Fibroblast of pulmonary artery (primary cell): ENCODE measurements at regions not wholly inside any gene's neighbourhood (a gene's known extent, or its start where the extent isn't known, plus 50 kb on each side); places are given as distances from the start of the nearest gene placed in this dataset.

Source experiments
- DNase-seq: peaks from one replicate; pipeline ENCODE4 v3.0.0-alpha.2; 2010; ENCODE audit warnings: low read depth
- H3K4me3 ChIP-seq: replicated peaks from 2 replicates; pipeline ENCODE4 v1.5.1; 2011; ENCODE audit warnings: low read depth, mild to moderate bottlenecking, control low read depth, low read length, moderate library complexity
- TF ChIP-seq, protein P1 (sequence below): IDR thresholded peaks from 2 replicates; pipeline ENCODE4 v1.5.1; 2011; ENCODE audit warnings: mild to moderate bottlenecking, control low read depth, low read length, inconsistent platforms; ENCODE audit errors: missing control alignments

DNA sequence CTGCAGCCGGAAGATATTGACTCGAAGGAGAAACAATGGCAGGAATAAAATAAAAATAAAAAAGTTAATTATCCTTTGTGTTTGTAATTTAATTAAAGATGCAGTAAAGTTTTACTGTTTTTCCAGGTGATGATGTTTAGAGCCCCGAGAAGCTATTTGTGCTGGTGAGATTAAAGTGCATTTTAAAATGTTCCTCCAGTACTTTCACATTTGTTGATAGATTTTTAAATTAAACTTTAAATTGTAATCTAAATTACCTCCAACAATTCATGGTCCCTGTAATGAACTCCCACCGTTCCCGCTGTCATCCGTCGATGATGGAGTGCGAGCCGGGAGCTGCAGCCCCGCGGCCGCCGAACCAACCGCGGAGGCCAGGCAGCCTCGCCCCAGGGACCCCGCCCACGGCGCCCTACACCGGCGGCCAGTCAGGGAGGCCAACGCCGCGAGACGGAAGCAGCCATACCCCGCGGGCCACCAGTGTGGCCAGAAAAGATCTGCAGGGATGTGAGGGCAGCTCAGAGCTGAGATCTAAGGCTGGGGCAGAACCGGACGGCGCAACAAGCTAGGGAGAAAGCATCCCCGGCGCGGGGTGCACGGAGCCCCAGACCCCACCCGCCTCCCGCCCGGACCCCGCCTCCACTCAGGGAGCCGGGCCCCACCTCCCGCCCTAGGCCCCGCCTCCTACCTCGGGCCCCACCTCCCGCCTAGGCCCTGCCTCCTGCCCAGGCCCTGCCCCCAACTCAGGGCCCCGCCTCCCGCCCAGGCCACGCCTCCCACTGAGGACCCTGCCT is 104.0 kb downstream of the FAM53A start:
- TF ChIP-seq, protein P1, sequence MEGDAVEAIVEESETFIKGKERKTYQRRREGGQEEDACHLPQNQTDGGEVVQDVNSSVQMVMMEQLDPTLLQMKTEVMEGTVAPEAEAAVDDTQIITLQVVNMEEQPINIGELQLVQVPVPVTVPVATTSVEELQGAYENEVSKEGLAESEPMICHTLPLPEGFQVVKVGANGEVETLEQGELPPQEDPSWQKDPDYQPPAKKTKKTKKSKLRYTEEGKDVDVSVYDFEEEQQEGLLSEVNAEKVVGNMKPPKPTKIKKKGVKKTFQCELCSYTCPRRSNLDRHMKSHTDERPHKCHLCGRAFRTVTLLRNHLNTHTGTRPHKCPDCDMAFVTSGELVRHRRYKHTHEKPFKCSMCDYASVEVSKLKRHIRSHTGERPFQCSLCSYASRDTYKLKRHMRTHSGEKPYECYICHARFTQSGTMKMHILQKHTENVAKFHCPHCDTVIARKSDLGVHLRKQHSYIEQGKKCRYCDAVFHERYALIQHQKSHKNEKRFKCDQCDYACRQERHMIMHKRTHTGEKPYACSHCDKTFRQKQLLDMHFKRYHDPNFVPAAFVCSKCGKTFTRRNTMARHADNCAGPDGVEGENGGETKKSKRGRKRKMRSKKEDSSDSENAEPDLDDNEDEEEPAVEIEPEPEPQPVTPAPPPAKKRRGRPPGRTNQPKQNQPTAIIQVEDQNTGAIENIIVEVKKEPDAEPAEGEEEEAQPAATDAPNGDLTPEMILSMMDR = no peak
- DNase-seq = peak; percentile 95

DNA sequence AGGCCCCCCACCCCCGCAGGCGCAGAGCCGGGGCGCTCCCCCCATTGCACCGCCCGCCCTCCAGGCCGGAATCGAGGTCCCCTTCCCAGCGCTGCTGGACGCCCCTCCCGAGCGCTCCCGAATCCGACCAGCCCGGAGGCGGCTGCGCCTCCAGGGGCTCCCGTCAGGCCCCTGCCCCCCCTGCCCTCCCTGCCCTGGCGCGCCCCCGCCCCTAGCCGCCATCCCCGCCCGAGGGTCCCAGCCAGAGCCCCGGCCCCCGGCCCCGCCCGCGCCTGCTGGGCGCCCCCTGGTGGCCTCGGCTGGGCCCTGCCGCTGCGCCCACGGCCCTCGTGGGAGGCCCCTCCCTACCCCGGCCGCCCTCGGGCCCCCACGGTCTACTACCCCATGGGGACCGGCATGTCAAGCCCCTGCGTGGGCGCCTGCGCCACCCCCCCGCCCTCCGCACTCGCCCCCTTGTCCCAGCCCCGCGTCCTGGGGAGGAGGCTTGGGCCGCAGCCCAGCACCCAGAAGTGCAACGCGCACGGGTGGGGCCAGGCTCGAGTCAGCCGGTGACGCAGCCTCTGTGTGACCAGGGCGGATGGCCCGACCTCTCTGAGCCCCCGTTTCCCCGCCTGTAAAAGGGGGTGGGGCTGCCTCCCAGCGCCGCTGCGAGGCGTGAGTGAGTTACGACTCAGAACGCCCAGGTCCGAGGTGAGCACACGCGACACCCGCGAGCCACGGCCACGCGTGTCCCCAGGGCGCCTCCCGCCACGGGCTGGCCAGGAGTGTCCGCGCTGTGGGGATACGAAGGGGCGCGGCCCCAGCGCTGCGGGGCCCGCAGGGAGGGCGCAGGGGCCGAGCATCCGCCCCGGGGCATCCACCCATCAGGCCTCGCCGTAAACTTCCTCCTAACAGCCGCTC is 104.9 kb downstream of the FAM53A start:
- H3K4me3 ChIP-seq = peak overlapping the region; percentile 59
- DNase-seq = peak; percentile 77
- TF ChIP-seq, protein P1 = no peak

More for the DNA sequence above, 104.0 kb downstream of the FAM53A start:
- H3K4me3 ChIP-seq = peak overlapping the region; percentile 59

DNA sequence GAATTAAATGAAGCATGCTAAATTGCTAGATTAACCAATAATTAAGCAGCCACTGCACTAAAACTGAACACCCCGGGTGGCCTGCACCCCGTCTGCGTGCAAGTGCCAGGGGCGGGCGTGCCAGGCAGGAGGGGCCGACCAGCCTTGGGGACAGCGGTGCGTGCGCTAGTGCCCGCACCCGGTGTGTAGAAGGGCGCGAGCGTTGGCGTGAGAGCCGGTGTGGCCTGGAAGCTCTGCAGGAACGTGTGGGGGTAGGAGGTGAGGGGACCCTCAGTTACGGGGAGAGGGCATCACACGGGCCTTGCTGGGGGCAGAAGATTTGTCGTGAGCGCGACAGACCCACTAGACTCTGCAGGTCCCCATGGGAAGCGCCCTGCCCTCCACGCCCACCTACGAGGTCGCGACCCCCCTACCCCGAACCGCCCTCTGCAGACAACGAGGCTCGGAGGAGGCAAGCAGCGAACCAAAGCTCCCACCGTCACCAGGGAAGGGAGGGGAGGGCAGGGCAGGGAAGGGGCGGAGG is 105.8 kb downstream of the FAM53A start:
- TF ChIP-seq, protein P1 = no peak
- H3K4me3 ChIP-seq = peak overlapping the region; percentile 59
- DNase-seq = no peak

DNA sequence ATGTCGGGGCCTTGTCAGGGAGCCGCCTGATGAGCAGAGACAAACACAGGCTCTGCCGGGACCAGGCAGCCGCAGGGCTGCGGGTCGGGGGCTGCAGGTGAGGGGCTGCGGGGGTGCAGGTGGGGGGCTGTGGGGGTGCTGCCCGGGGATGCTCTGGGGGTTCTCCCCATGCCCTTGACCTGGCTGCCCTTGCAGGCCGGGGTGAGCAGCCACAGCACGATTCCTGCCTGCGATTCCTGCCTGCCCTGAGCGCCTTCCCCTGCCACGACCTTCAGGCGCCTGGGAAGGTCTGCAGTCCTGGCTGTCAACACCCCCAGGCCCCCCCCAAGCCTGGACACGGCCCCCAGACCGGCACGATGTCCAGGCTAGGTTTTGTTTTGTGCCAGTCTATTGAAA is 106.3 kb downstream of the FAM53A start:
- no peak for DNase-seq
- TF ChIP-seq, protein P1 = no peak
- H3K4me3 ChIP-seq = no peak overlapping the region

DNA sequence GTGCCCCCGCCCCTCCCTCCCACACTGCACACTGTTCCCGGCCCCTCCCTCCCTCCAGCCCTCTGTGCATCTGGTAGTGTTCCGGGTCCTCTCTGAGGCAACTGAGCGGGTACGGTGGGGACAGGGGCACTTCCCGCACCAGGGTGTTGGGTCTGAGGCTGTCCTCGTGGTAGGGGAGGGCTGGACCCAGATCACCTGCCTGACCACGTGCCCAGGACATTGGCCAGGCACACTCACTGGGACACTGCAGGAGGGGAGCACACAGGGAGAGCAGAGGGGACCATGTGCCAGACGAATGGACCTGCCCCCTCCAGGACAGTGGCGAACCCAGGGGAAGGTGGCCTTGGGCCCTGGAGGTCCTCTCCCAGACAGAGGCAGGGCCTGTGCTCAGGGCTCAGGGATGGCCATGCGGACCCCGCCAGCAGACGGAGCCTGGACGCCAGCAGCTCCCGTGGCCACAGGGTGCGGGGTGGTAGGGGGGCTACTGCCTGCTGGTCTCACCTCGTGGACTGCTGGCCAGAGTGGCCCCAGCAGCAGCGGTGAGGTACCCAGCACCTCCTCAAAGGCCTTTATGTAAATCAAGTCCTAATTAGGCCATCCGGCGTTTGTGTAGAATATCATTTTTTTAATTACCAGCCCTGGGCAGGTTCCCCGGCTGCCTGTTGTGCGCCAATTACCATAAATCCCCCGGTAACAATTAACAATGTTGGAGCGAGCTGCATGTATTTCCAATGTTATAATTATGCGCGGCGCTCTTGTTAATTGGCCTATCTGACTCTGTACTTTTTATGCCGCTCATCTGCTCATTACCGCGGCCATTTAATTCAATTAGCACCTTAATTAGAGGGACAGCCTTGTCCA is 106.9 kb downstream of the FAM53A start:
- no peak for DNase-seq
- H3K4me3 ChIP-seq = no peak overlapping the region
- TF ChIP-seq, protein P1 = no peak

DNA sequence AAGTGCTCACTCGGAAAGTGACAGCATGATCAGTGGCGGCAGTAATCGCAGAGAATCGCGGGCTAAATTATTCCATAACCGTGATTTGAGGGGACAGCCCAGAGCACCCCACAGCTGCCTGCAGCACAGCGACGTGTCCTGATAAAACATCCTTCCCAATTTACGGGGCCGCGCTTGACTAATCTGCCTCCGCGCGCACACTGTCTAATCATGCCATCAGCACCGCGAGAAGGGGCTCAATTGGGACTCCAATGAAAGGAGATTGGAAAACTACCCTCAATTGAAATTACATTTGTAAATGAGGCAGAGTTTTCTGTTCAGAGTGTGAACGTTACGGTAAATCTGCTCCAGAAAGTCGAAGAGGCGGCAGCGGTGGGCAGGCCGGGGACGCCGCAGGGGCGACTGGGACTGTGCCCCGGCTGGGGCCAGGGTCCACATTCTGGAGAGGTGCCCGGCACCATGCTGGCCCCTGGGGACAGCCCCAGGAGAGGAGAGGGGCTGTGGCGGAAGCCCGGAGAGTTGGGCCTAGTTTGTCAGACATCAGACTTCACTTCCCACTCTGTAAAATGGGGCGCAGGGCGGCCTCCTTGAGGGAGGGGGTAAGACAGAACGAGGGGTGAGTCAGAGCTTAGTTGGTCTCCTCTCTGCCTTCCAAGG is 107.7 kb downstream of the FAM53A start:
- TF ChIP-seq, protein P1 = no peak
- no peak overlapping the region for H3K4me3 ChIP-seq
- DNase-seq = no peak
